Amygdala (tissue), 56 donors: ENCODE measurements at regions not wholly inside any gene's neighbourhood (a gene's known extent, or its start where the extent isn't known, plus 50 kb on each side); places are given as distances from the start of the nearest gene placed in this dataset.
"Not testable (repeated sequence)": the region's sequence is repeated elsewhere in the genome, so short reads cannot be mapped to it uniquely, and the experiment has no call there.

Experiments
- DNase-seq, 56 donors: peaks; one replicate each; lab custom pipeline; 2025; lab: John Stamatoyannopoulos, UW

GRCh38 chr2:48209214-48209885, 105.1 kb upstream of the FOXN2 start:
- DNase-seq: no peak

- DNase-seq: no peak
Observed at GRCh38 chr2:48210189-48210588, 104.3 kb upstream of the FOXN2 start.

DNA sequence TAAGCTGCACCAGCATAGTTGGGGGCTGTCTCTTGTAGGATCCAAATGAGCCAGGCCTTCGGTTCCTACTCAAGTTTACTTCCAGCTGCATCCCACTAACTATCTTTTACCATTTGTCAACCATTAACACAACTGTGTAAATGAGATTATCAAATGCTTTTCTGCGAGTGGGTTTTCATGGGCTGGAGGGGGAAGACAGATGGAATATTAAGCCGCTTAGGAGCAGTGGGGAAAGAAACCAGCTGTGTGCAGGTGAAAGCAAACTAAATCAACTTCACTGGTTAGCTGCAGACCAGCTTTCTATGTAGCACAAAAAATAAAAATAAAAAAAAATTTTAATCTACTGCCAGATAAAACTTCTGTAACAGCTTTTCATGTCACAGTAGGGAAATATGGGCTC, 100.8 kb upstream of the FOXN2 start:
- no peak for DNase-seq

GRCh38 chr2:48218169-48218568, 96.3 kb upstream of the FOXN2 start:
- DNase-seq: no peak

DNA sequence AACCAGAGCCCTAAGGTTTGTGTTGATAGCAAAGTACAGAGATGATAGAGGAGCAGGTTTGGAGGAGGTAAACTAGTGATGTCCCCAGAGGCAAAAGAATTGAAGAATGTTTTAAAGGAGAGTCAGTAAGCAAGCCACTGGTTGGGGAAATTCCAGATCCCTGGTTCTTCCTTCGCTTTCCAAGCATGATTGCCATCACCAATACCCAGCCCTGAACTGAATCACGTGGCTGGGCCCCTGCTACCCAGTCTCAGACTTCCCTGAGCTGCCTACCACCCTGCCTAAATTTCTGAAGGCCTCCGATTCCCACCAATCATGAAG, 95.3 kb upstream of the FOXN2 start:
- no peak for DNase-seq

- DNase-seq: no peak
Observed at GRCh38 chr2:48219555-48220436, 94.7 kb upstream of the FOXN2 start.

DNA sequence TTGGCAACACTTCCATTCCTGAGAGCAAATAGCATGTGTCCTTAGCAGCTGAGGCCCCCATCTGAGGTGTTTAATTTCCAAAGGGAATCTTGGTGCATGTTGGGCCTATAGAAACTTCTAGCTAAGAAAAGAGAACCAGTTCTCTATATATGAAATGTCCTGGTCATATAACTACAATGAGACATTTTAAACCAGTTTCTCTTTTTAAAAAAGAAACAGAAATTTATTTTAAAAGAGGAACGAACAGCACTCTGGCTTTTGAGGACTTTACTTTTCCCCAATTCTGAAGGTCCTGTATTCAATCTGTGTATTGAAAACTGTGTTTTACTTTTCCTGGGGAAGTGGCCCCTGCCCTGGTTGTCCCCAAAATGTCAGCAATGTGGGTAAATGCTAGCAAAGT, 94.0 kb upstream of the FOXN2 start:
- DNase-seq: no peak

DNA sequence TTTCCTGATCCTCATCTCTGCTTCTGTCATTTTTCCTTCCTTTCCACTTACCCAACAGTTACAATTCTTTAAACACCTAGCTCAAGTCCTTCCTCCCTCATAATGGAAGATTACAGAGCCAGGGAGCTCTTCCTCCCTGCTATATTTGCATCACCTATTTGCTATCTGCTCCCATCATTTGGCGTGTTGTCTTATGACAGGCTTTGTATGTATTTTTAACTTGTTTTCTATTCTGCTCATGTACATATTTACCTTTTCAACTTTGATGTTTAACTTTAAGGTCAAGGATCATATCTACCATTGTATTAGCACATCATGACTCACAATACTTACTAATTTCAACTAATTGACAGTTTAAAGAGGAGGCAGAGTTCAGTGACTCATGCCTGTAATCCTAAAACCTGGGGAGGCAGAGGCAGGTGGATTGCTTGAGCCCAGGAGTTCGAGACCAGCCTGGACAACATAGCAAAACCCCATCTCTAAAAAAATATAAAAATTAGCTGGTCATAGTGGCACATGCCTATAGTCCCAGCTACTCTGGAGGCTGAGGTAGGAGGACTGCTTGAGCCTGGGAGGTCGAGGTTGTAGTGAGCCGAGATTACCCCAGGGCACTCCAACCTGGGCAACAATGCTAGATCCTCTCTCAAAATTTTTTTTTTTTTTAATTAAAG, 92.5 kb upstream of the FOXN2 start:
- no peak for DNase-seq

DNA sequence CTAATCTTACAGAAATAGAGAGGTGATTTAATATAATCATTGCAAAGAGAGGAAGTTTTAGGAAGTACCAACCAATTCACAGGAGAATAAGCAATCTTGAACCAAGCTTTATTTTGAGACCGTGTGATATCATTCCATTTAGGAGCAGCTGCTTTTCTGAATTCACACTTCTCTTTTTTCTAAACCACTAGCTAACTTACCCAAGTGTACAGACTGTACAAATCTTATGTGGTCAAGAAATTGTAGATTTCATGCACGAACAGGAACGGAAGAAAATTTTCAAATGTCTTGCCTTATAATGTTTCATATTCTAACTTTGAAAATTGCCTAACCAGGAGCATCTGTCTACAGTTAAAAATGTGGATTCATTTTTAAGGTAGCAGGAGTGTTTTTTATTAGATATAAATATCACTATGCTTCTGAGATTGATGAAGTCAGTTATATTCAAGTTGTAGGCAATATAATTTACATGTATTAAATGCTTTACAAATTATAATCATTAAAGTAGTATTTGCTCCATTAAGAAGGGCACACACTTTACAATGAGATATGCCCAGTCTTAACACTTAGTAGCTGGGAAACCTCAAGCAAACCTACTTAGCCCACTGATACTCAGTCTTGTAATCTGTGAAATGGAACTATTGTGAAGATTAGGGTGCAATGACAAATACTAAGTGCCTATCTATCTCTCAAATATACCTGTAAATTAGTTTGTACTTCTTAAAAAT, 86.7 kb upstream of the FOXN2 start:
- no peak for DNase-seq

DNA sequence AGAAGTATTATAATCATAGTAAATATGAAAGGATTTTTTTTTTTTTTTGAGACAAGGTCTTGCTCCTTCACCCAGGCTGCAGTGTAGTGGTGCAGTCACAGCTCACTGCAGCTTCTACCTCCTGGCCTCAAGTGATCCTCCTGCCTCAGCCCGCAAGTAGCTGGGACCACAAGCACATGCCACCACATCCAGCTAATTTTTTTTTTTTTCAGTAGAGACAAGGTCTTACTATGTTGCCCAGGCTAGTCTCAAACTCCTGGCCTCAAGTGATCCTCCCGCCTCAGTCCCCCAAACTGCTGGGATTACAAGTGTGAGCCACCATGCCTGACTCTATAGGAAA, 86.2 kb upstream of the FOXN2 start:
- no peak for DNase-seq

- DNase-seq: no peak
Observed at GRCh38 chr2:48229063-48229462, 85.4 kb upstream of the FOXN2 start.

- DNase-seq: no peak
Observed at GRCh38 chr2:48230834-48231233, 83.6 kb upstream of the FOXN2 start.

GRCh38 chr2:48232351-48232750, 82.1 kb upstream of the FOXN2 start:
- no peak for DNase-seq

DNA sequence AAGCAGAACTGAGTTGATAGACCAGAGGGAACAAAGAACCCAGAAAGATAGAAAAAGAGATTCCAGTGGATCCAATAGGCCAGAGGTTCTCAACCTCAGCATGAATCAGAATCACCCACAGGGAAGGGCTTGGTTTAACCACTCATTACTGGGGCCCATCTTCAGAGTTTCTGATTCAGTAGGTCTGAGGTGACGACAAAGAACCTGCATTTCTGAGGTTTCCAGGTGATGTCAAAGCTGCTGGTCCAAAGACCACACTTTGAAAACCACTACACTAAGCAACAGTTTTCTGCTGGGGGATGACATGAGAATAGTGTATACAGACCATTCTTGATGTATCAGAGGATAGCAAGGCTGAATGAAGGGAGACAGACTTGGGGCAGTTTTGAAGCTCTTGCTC, 81.5 kb upstream of the FOXN2 start:
- DNase-seq: no peak

DNA sequence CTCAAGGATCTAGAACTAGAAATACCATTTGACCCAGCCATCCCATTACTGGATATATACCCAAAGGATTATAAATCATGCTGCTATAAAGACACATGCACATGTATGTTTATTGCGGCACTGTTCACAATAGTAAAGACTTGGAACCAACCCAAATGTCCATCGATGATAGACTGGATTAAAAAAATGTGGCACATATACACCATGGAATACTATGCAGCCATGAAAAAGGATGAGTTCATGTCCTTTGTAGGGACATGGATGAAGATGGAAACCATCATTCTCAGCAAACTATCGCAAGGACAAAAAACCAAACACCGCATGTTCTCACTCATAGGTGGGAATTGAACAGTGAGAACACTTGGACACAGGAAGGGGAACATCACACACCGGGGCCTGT, 80.7 kb upstream of the FOXN2 start:
- DNase-seq: not testable (repeated sequence)

DNA sequence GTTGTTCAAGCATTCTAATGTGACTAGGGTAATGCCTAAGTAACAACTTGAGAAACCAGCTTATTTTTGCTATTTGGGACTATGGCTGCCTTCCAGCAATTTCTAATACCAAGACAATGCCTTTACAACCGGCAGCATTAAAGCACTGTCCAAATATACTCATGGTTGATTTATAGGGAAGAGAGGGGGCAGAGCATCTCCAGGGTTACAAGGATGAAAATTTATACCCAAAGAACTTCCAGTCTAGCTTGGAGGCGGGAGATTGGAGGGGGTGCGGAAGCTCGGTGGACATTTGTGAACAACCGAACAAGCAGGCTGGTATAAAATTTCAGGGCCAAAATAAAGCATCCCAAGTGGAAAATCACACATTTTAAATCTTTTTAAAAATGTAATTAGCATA, 79.4 kb upstream of the FOXN2 start:
- DNase-seq: no peak

DNA sequence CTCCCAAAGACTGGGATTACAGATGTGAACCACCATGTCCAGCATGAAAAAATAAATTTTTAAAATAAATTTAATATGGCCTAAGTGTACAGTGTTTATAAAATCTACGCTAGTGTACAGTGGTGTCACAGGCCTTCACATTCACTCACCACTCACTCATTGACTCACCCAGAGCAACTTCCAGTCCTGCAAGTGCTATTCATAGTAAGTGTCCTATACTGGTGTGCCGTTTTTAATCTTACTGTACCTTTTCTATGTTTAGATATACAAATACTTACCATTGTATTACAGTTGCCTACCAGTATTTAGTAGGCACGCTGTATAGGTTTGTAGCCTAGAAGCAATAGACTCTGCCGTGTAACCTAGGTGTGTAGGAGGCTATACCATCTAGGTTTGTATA, 76.1 kb upstream of the FOXN2 start:
- no peak for DNase-seq

GRCh38 chr2:48240912-48241311, 73.6 kb upstream of the FOXN2 start:
- no peak for DNase-seq

- DNase-seq: no peak
Observed at GRCh38 chr2:48247206-48247605, 67.3 kb upstream of the FOXN2 start.

DNA sequence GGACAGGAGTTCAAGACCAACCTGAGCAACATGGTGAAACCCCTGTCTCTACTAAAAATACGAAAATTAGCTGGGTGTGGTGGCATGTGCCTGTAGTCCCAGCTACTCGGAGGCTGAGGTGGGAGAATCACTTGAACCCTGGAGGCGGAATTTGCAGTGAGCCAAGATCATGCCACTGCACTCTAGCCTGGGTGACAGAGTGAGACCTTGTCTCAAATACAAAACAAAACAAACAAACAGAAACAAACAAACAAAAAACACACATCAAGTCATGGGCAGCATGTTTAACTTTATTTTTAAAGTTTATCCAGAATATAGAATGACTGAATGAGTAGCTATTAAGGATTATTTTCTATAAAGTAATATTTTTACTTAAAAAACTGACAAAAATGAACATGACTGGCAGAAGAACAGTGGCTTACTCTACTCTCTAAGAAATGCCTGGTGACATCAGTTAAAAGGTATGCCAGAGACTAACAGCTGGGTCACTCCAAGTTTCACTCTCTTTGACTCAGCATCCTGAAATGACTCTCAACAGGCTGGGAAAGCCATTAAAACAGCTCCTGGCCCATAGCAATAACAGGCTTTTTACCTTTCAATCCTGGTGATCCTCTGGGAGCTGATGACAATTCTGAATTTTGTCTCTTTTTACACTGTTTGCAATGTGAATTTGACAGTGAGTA, 66.1 kb upstream of the FOXN2 start:
- no peak for DNase-seq

GRCh38 chr2:48249025-48249424, 65.5 kb upstream of the FOXN2 start:
- no peak for DNase-seq
